ENCODE measurements at regions not wholly inside any gene's neighbourhood (a gene's known extent, or its start where the extent isn't known, plus 50 kb on each side); places are given as distances from the start of the nearest gene placed in this dataset.

DNA sequence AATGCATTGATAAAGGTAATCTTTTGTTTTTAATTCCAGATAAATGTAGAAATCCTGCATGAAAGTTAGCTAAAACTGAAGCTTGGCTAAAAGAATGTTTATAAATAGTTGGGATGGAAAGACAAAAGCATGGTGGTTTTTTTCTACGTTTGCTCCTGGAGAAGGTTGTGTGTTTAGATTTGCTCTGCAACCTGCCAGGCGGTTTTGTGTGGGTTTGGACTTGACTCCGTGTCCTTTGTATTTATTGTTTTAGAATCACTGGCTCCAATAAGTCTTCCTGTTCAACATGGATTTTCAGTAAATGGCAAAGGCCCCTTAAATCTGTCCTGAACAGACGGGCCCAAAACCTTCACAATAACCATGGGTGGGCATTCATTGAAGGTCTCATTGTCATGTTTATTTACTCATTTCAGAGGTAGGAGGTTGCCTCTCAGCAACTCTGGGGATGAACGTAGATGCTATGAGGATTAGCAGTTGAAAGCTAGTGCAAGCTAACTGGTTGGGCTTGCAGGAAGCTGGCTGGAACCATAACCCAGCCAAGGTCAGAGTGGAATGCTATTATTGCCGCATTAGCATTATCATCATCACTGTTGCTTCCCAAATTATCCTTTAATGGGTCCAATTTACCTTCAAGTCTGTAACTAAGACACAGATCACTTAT, 60.6 kb upstream of the ADAMTS9 start:
- no peak for DNase-seq (ENCODE audit: low spot score)

- DNase-seq (ENCODE audit: low spot score) = no peak
Measured at GRCh38 chr3:64747679-64748078, 59.9 kb upstream of the ADAMTS9 start.

DNA sequence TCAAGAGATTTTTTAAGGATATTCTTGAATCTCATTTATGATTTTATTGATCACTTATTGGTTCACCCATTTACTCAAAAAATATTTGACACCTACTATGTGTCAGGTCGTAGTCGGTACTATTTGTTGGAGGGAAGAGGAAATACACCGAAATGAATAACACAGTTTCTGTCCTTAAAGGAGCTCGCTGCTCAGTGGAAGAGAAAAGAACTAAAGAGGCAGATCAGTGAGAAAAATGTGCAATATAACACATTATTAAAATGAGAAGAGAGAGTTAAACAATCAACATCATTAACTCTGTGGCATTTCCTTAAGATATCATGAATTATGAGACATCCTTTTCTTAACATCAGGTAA, 56.1 kb upstream of the ADAMTS9 start:
- DNase-seq (ENCODE audit: low spot score) = no peak

GRCh38 chr3:64743156-64743886, 55.5 kb upstream of the ADAMTS9 start:
- DNase-seq (ENCODE audit: low spot score) = no peak

DNA sequence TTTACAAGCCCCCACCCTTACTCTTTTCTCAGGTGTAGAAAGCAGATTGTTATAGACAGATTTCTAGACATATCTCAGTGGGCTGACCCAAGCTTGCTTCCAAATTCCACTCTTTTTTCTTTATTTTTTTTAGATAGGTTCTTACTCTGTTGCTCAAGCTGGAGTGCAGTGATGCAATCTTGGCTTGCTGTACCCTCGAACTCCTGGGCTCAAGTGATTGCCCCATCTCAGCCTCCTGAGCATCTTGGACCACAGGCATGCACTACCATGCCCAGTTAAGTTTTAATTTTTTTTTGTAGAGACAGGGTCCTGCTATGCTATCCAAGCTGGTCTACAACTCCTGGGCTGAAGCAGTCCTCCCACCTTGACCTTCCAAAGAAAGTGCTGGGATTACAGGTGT, 53.5 kb upstream of the ADAMTS9 start:
- no peak for DNase-seq (ENCODE audit: low spot score)

GRCh38 chr3:64739971-64740631, 52.3 kb upstream of the ADAMTS9 start:
- no peak for DNase-seq (ENCODE audit: low spot score)
